ENCODE measurements at regions not wholly inside any gene's neighbourhood (a gene's known extent, or its start where the extent isn't known, plus 50 kb on each side); places are given as distances from the start of the nearest gene placed in this dataset.

GRCh38 chr4:130099105-130099504 lies 1003.2 kb downstream of the C4orf33 start:
- DNase-seq = no peak

- DNase-seq = no peak
Measured at GRCh38 chr4:130110189-130110588, 1014.2 kb downstream of the C4orf33 start.

GRCh38 chr4:130110770-130111169 lies 1014.8 kb downstream of the C4orf33 start:
- DNase-seq = no peak

- DNase-seq = no peak
Measured at GRCh38 chr4:130124066-130124465, 1028.1 kb downstream of the C4orf33 start.

GRCh38 chr4:130125467-130125866 lies 1029.5 kb downstream of the C4orf33 start:
- no peak for DNase-seq

GRCh38 chr4:130127297-130127696 lies 1031.3 kb downstream of the C4orf33 start:
- no peak for DNase-seq

GRCh38 chr4:130131536-130131935 lies 1035.6 kb downstream of the C4orf33 start:
- DNase-seq = no peak

- no peak for DNase-seq
Measured at GRCh38 chr4:130141651-130142050, 1045.7 kb downstream of the C4orf33 start.

- DNase-seq = no peak
Measured at GRCh38 chr4:130143656-130144055, 1047.7 kb downstream of the C4orf33 start.

- DNase-seq = no peak
Measured at GRCh38 chr4:130146773-130147172, 1050.8 kb downstream of the C4orf33 start.

GRCh38 chr4:130147641-130148040 lies 1051.7 kb downstream of the C4orf33 start:
- no peak for DNase-seq

GRCh38 chr4:130154901-130155300 lies 1058.9 kb downstream of the C4orf33 start:
- DNase-seq = no peak

GRCh38 chr4:130163701-130164100 lies 1067.7 kb downstream of the C4orf33 start:
- no peak for DNase-seq

GRCh38 chr4:130165381-130165780 lies 1069.4 kb downstream of the C4orf33 start:
- no peak for DNase-seq

- DNase-seq = no peak
Measured at GRCh38 chr4:130172156-130172555, 1076.2 kb downstream of the C4orf33 start.

- DNase-seq = no peak
Measured at GRCh38 chr4:130178106-130178505, 1082.2 kb downstream of the C4orf33 start.

- no peak for DNase-seq
Measured at GRCh38 chr4:130183096-130183495, 1087.1 kb downstream of the C4orf33 start.

GRCh38 chr4:130183766-130184165 lies 1087.8 kb downstream of the C4orf33 start:
- no peak for DNase-seq

- no peak for DNase-seq
Measured at GRCh38 chr4:130185123-130185522, 1089.2 kb downstream of the C4orf33 start.

- DNase-seq = no peak
Measured at GRCh38 chr4:130186931-130187330, 1091.0 kb downstream of the C4orf33 start.

GRCh38 chr4:130187587-130187986 lies 1091.6 kb downstream of the C4orf33 start:
- no peak for DNase-seq

GRCh38 chr4:130192787-130193186 lies 1096.8 kb downstream of the C4orf33 start:
- no peak for DNase-seq

GRCh38 chr4:130197946-130198345 lies 1102.0 kb downstream of the C4orf33 start:
- no peak for DNase-seq

- no peak for DNase-seq
Measured at GRCh38 chr4:130203571-130203970, 1107.6 kb downstream of the C4orf33 start.

- DNase-seq = no peak
Measured at GRCh38 chr4:130210864-130211263, 1114.9 kb downstream of the C4orf33 start.

GRCh38 chr4:130214268-130214667 lies 1118.3 kb downstream of the C4orf33 start:
- DNase-seq = no peak
